ENCODE measurements at regions not wholly inside any gene's neighbourhood (a gene's known extent, or its start where the extent isn't known, plus 50 kb on each side); places are given as distances from the start of the nearest gene placed in this dataset.

DNA sequence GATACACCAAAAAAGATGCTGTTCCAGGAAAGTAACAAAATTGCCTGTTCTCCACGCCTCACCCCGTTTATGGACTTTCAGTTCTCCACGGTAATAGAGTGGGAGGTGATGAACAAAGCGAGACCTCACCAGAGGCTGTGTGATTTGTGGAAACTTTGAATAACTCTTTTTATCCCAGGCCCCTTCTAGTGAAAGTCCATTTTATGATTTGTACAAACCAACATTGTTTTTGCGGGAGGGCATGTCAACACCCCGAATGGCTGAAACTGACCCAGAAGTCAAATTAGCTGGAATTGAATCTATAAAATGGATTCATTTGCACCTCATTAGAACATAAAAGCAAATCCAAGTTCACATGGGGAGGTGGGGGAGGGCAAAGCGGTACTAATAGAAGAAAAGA lies 517.8 kb downstream of the CDH26 start:
- H3K4me2 ChIP-seq: no peak overlapping the region
- no peaks in the 10 kb centered on the region for H3K79me2 ChIP-seq (ENCODE audit: low read depth)
- no peaks in the 10 kb centered on the region for H4K20me1 ChIP-seq (ENCODE audit: low read depth)
- H3K36me3 Mint-ChIP-seq: no peaks in the 10 kb centered on the region
- H2AFZ ChIP-seq (replicated peaks): no peak overlapping the region
- H3K27ac Mint-ChIP-seq: no peak overlapping the region
- H3K9me3 Mint-ChIP-seq: no peaks in the 10 kb centered on the region
- no peak overlapping the region for H3K4me3 Mint-ChIP-seq
- peaks cover 6% of the 10 kb centered on the region for H3K27me3 Mint-ChIP-seq (ENCODE audit: insufficient read depth, low read depth)
- no peaks in the 10 kb centered on the region for H3K9me3 ChIP-seq (ENCODE audit: low read depth)
- peaks cover 11% of the 10 kb centered on the region for H3K4me1 ChIP-seq
- H3K27me3 ChIP-seq: no peaks in the 10 kb centered on the region
- no peak overlapping the region for H3K4me3 ChIP-seq
- TF ChIP-seq CTCF (IDR thresholded peaks at IDR 0.05) (no peak), EZH2 (IDR thresholded peaks at IDR 0.05) (no peak), EZH2phosphoT487 (IDR thresholded peaks at IDR 0.05) (no peak)
- no peak overlapping the region for H3K9ac ChIP-seq
- DNase-seq (ENCODE audit: low spot score): no peak
- peaks cover 11% of the 10 kb centered on the region for H3K4me1 Mint-ChIP-seq
- H3K27ac ChIP-seq: no peak overlapping the region
- H3K36me3 ChIP-seq: no peaks in the 10 kb centered on the region
- H3F3A ChIP-seq (ENCODE audit: low read depth): no peaks in the 10 kb centered on the region

GRCh38 chr20:60477958-60478357 lies 519.7 kb downstream of the CDH26 start:
- Histone ChIP-seq H3K4me1 (peaks cover 11% of the 10 kb centered on the region), H3K79me2 (ENCODE audit: low read depth) (no peaks in the 10 kb centered on the region), H2AFZ (replicated peaks) (no peak overlapping the region), H3K36me3 (no peaks in the 10 kb centered on the region), H3K27ac (no peak overlapping the region), H3K4me3 (no peak overlapping the region), H3K9me3 (ENCODE audit: low read depth) (no peaks in the 10 kb centered on the region), H3K4me2 (no peak overlapping the region), H3K9ac (no peak overlapping the region), H4K20me1 (ENCODE audit: low read depth) (no peaks in the 10 kb centered on the region), H3K27me3 (no peaks in the 10 kb centered on the region), H3F3A (ENCODE audit: low read depth) (no peaks in the 10 kb centered on the region)
- H3K36me3 Mint-ChIP-seq: no peaks in the 10 kb centered on the region
- H3K9me3 Mint-ChIP-seq: no peaks in the 10 kb centered on the region
- TF ChIP-seq EZH2 (IDR thresholded peaks at IDR 0.05) (no peak), EZH2phosphoT487 (IDR thresholded peaks at IDR 0.05) (no peak), CTCF (IDR thresholded peaks at IDR 0.05) (no peak)
- H3K4me3 Mint-ChIP-seq: no peak overlapping the region
- no peak overlapping the region for H3K27ac Mint-ChIP-seq
- H3K4me1 Mint-ChIP-seq: peaks cover 19% of the 10 kb centered on the region
- no peak for DNase-seq (ENCODE audit: low spot score)
- H3K27me3 Mint-ChIP-seq (ENCODE audit: insufficient read depth, low read depth): peaks cover 8% of the 10 kb centered on the region

DNA sequence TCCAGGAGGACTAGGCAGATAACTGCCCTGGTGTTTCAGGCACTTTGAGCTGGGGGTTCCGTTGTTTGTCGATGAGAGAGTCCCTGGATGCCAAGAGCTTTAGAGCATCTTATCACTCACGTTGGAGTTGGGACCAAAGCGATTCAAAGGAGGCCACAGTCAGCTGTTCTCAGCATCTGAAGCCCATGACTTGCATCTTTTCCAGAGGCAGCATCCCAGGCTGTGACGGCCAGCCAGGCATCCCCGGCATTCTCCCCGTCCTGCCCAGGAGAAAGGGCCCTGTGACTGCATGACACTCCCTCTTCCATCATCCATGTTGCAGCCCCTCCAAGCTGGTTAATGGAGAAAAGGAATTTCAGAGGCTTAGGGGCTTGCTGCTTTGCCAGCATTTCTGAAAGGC lies 520.3 kb downstream of the CDH26 start:
- peaks cover 9% of the 10 kb centered on the region for H3K27me3 Mint-ChIP-seq (ENCODE audit: insufficient read depth, low read depth)
- no peaks in the 10 kb centered on the region for H3K9me3 ChIP-seq (ENCODE audit: low read depth)
- H3K27ac ChIP-seq: no peak overlapping the region
- H3K9me3 Mint-ChIP-seq: no peaks in the 10 kb centered on the region
- no peak overlapping the region for H3K4me2 ChIP-seq
- no peaks in the 10 kb centered on the region for H3K36me3 Mint-ChIP-seq
- H3K27ac Mint-ChIP-seq: no peak overlapping the region
- peaks cover 19% of the 10 kb centered on the region for H3K4me1 Mint-ChIP-seq
- no peak for TF ChIP-seq EZH2 (IDR thresholded peaks at IDR 0.05)
- no peak for TF ChIP-seq CTCF (IDR thresholded peaks at IDR 0.05)
- no peak for TF ChIP-seq EZH2phosphoT487 (IDR thresholded peaks at IDR 0.05)
- no peaks in the 10 kb centered on the region for H4K20me1 ChIP-seq (ENCODE audit: low read depth)
- H3K79me2 ChIP-seq (ENCODE audit: low read depth): no peaks in the 10 kb centered on the region
- H3K27me3 ChIP-seq: no peaks in the 10 kb centered on the region
- H3K4me3 Mint-ChIP-seq: no peak overlapping the region
- no peak overlapping the region for H3K4me3 ChIP-seq
- no peaks in the 10 kb centered on the region for H3K36me3 ChIP-seq
- peaks cover 8% of the 10 kb centered on the region for H3K4me1 ChIP-seq
- no peak overlapping the region for H3K9ac ChIP-seq
- no peak for DNase-seq (ENCODE audit: low spot score)
- H2AFZ ChIP-seq (replicated peaks): no peak overlapping the region
- H3F3A ChIP-seq (ENCODE audit: low read depth): no peaks in the 10 kb centered on the region
